HepG2 (cell line): ENCODE measurements at regions not wholly inside any gene's neighbourhood (a gene's known extent, or its start where the extent isn't known, plus 50 kb on each side); places are given as distances from the start of the nearest gene placed in this dataset.

Experiments used
- ATAC-seq: fragments of 200-7000 bp; cut with Tn5 transposase; 3 replicates; pipeline ENCODE4 v1.9.1; 2020; ENCODE audit warnings: mild to moderate bottlenecking, moderate library complexity
- BruUV-seq: library from RNA; stranded (reverse); fragments of 400-500 nt; replicated peaks from 2 replicates; lab custom pipeline; 2021; lab: Mats Ljungman, UMichigan
- CTCF ChIA-PET: fragments of 300-600 bp; formaldehyde crosslinking; extraction: SDS; loops from one replicate; lab custom pipeline; 2021; ENCODE audit warnings: low total read pairs, inconsistent platforms, low intra/inter-chr PET ratio; lab: Yijun Ruan, JAX
- POLR2A ChIA-PET: fragments of 350-600 bp; sonication (Branson Sonifier 250); formaldehyde crosslinking; loops from one replicate; lab custom pipeline; 2020; ENCODE audit warnings: antibody characterized with exemption, inconsistent platforms; lab: Yijun Ruan, JAX
- DNase-seq: peaks from one replicate; pipeline ENCODE4 v3.0.0-alpha.2; 2015; ENCODE audit warnings: low spot score
- FAIRE-seq: peaks from 3 replicates; lab custom pipeline; 2011; peaks lifted over from hg19 to GRCh38; lab: Jason Lieb, UNC
- H2AFZ ChIP-seq: one replicate; pipeline ENCODE4 v1.6.1; 2011; ENCODE audit warnings: low read length, inconsistent platforms
- H3K27ac ChIP-seq: fragments of 300-600 bp; 3 replicates; pipeline ENCODE4 v1.8.0; 2011; ENCODE audit warnings: mixed run types, mild to moderate bottlenecking, mixed read lengths, low read length, inconsistent platforms; ENCODE audit not compliant: insufficient read depth; ENCODE audit errors: extremely low read length
- H3K27me3 ChIP-seq, 2 experiments: fragments of 200-600 bp in 1 of 2; 2 replicates in 1 of 2; 3 replicates in 1 of 2; pipeline versions ENCODE4 v1.6.0 to v1.8.0; 2011; ENCODE audit warnings: low read length in 2 of 2, mild to moderate bottlenecking in 2 of 2, moderate library complexity in 2 of 2, inconsistent platforms in 1 of 2; ENCODE audit not compliant: insufficient read depth in 2 of 2, control insufficient read depth in 1 of 2
- H3K36me3 ChIP-seq, 2 experiments: fragments of 200-600 bp in 1 of 2; replicated peaks in 1 of 2; 2 replicates in 1 of 2; 3 replicates in 1 of 2; pipeline versions ENCODE4 v1.5.1 to v1.8.0; 2011; ENCODE audit warnings: low read length in 2 of 2, inconsistent platforms in 1 of 2; ENCODE audit not compliant: insufficient read depth in 2 of 2, control insufficient read depth in 1 of 2
- H3K4me1 ChIP-seq: 2 replicates; pipeline ENCODE4 v1.5.1; 2012; ENCODE audit warnings: low read length, inconsistent platforms; ENCODE audit not compliant: insufficient read depth
- H3K4me2 ChIP-seq: 2 replicates; pipeline ENCODE4 v1.6.0; 2011; ENCODE audit warnings: low read depth, low read length, inconsistent platforms
- H3K4me3 ChIP-seq, 3 experiments: fragments of 200-600 bp in 1 of 3; sonication (generic), shearing (Covaris generic) in 1 of 3; replicated peaks in 1 of 3; 2 replicates each; pipeline ENCODE4 v1.5.1; 2011 to 2016; ENCODE audit warnings: low read length in 3 of 3, inconsistent platforms in 2 of 3, low read depth in 2 of 3, mild to moderate bottlenecking in 2 of 3, control low read depth in 1 of 3, mixed read lengths in 1 of 3; ENCODE audit not compliant: insufficient read depth in 1 of 3
- H3K79me2 ChIP-seq: one replicate; pipeline ENCODE4 v1.6.1; 2011; ENCODE audit warnings: low read length, inconsistent platforms; ENCODE audit not compliant: insufficient read depth
- H3K9ac ChIP-seq: 2 replicates; pipeline ENCODE4 v1.6.0; 2011; ENCODE audit warnings: mild to moderate bottlenecking, low read depth, low read length, inconsistent platforms; ENCODE audit not compliant: insufficient read depth
- H3K9me3 ChIP-seq: 2 replicates; pipeline ENCODE4 v1.5.1; 2012; ENCODE audit warnings: mild to moderate bottlenecking, low read length
- H4K20me1 ChIP-seq: 2 replicates; pipeline ENCODE4 v1.6.0; 2011; ENCODE audit warnings: inconsistent platforms, mild to moderate bottlenecking, low read length, moderate library complexity; ENCODE audit not compliant: insufficient read depth
- KAT2B ChIP-seq: fragments of 150-350 bp; IDR thresholded peaks from 2 replicates; pipeline ENCODE4 v1.6.1; 2014; ENCODE audit warnings: low read depth, low read length, borderline replicate concordance
- MAF1 ChIP-seq: sonication (generic); formaldehyde crosslinking; IDR thresholded peaks from 2 replicates; pipeline ENCODE4 v1.5.0; 2020; ENCODE audit warnings: missing genetic modification reagents, borderline replicate concordance
- NCOA1 ChIP-seq: sonication (generic); formaldehyde crosslinking; IDR thresholded peaks from 2 replicates; pipeline ENCODE4 v1.9.0; 2021; ENCODE audit warnings: missing genetic modification reagents
- RBFOX2 ChIP-seq: fragments of 200-400 bp; formaldehyde crosslinking; IDR thresholded peaks from 2 replicates; pipeline ENCODE4 v1.6.1; 2017; ENCODE audit warnings: low read depth, mild to moderate bottlenecking, low read length
- SNAI1 ChIP-seq: sonication (generic); formaldehyde crosslinking; IDR thresholded peaks from 2 replicates; pipeline ENCODE4 v1.5.0; 2020; ENCODE audit warnings: mild to moderate bottlenecking, missing genetic modification reagents, borderline replicate concordance
- ZNF256 ChIP-seq: sonication (generic); formaldehyde crosslinking; conservative IDR thresholded peaks from 2 replicates; pipeline ENCODE4 v1.4.0; 2020; ENCODE audit warnings: missing genetic modification reagents
- ZNF263 ChIP-seq: sonication (generic); formaldehyde crosslinking; IDR thresholded peaks from 2 replicates; pipeline ENCODE4 v1.4.0; 2020; ENCODE audit warnings: missing genetic modification reagents
- ZNF724P ChIP-seq: sonication (generic); formaldehyde crosslinking; IDR thresholded peaks from 2 replicates; pipeline ENCODE4 v1.8.0; 2022; ENCODE audit warnings: missing genetic modification reagents, borderline replicate concordance
- ZNF768 ChIP-seq: sonication (generic); formaldehyde crosslinking; IDR thresholded peaks from 2 replicates; pipeline ENCODE4 v1.4.0; 2020; ENCODE audit warnings: missing genetic modification reagents
- WGBS: methylation state at CpG from one replicate; pipeline ENCODE4 v1.1.6; 2017; ENCODE audit warnings: low lambda C conversion rate; 5-methylcytosine and 5-hydroxymethylcytosine counted together
- in situ Hi-C: cut with HindIII; loops from 2 replicates; pipeline ENCODE4 v1.10.0; 2017; ENCODE audit warnings: low pct_unique_long_range_greater_than_20kb; ENCODE audit not compliant: extremely low pct_ligation_motif_present
- intact Hi-C: fragments of 100-400 bp; cut with micrococcal nuclease; formaldehyde crosslinking; loops from one replicate; pipeline ENCODE4 v1.10.0; 2022; ENCODE audit not compliant: unreplicated experiment
- TF ChIP-seq, protein P1 (sequence below): sonication (generic); formaldehyde crosslinking; IDR thresholded peaks from 2 replicates; pipeline ENCODE4 v1.9.0; 2022; ENCODE audit warnings: missing genetic modification reagents, mild to moderate bottlenecking, borderline replicate concordance
- TF ChIP-seq, protein P2 (sequence below): sonication (generic); formaldehyde crosslinking; conservative IDR thresholded peaks from 2 replicates; pipeline ENCODE4 v1.8.0; 2022; ENCODE audit warnings: low read depth, missing genetic modification reagents
- TF ChIP-seq, protein P3 (sequence below): sonication (generic); formaldehyde crosslinking; IDR thresholded peaks from 2 replicates; pipeline ENCODE4 v1.8.1; 2022; ENCODE audit warnings: mild to moderate bottlenecking, missing genetic modification reagents
- TF ChIP-seq, protein P4 (sequence below): IDR thresholded peaks from 2 replicates; pipeline ENCODE4 v1.6.1; 2016; ENCODE audit warnings: mild to moderate bottlenecking
- TF ChIP-seq, protein P5 (sequence below): fragments of 450-650 bp; IDR thresholded peaks from 2 replicates; pipeline ENCODE4 v1.6.1; 2017; ENCODE audit warnings: mild to moderate bottlenecking

DNA sequence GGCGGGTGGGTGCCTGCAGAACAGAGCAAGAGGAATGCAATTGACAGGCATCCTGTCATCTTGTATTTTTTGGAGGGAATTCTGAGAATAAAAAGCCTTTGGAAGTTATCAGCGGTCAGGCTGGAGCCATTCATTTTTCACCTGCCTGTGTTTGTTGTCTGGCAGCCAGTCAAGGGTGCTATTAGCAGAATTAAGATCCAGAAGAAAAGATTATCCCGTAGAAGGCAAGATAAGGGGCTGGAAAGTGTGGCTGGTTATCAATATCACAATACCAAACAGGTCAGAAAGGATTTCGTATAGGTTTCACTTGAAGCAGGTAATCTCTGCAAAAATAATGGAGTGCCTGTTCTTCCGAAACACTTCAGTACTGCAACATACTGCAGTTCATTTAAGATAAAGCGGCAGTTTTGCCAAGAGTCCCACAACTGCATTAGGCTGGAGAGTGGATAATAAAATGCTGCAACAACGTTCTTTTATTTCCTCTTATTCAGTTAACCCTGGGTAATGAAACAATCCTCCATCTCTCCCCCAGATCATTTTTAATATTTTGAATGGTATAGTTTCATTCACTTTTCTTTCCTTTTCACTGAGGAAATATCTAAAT is 171.2 kb upstream of the CDKN3 start (continued):
- TF ChIP-seq, protein P1, sequence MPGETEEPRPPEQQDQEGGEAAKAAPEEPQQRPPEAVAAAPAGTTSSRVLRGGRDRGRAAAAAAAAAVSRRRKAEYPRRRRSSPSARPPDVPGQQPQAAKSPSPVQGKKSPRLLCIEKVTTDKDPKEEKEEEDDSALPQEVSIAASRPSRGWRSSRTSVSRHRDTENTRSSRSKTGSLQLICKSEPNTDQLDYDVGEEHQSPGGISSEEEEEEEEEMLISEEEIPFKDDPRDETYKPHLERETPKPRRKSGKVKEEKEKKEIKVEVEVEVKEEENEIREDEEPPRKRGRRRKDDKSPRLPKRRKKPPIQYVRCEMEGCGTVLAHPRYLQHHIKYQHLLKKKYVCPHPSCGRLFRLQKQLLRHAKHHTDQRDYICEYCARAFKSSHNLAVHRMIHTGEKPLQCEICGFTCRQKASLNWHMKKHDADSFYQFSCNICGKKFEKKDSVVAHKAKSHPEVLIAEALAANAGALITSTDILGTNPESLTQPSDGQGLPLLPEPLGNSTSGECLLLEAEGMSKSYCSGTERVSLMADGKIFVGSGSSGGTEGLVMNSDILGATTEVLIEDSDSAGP (CRISPR knock-in tag): no peak
- TF ChIP-seq ZNF724P (CRISPR knock-in tag) (no peak), ZNF263 (no peak), RBFOX2 (no peak)

DNA sequence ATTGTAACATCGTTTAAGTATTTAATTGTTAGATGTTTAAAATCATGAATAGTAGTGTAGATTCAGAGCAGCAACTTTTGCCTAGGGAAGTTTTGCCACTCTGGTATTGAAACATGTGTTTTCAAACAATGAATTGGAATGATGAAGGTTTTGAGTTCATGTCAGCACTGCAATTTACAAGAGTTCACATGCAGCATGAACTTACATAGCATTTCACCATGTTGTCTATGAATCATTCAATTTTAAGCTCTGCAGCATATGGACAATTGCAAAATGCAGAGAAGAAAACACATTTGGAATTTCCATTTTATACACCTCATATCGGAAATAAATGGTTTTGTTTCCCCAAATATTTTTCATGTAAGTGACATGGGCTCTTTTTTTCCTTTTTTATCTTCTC is 170.7 kb upstream of the CDKN3 start:
- intact Hi-C loops (no loop called here), in situ Hi-C loops (no loop called here)
- Histone ChIP-seq H3K27ac (no peak overlapping the region), H3K36me3 (no peaks in the 10 kb centered on the region), H3K27me3 (no peaks in the 10 kb centered on the region), H3K4me1 (peaks cover 21% of the 10 kb centered on the region), H3K4me2 (no peak overlapping the region), H2AFZ (no peak overlapping the region), H3K9me3 (no peaks in the 10 kb centered on the region), H3K4me3 (no peak overlapping the region), H4K20me1 (no peaks in the 10 kb centered on the region), H3K79me2 (no peaks in the 10 kb centered on the region), H3K9ac (no peak overlapping the region)
- no TSS peak for BruUV-seq
- no peak for DNase-seq
- ChIA-PET CTCF (no interaction called here), POLR2A (no interaction called here)
- no peak for ATAC-seq
- WGBS: 39% methylated on average over 2 of the region's 2 CpGs
- no peak for FAIRE-seq
- TF ChIP-seq ZNF768 (CRISPR knock-in tag): no peak
- TF ChIP-seq, protein P2, sequence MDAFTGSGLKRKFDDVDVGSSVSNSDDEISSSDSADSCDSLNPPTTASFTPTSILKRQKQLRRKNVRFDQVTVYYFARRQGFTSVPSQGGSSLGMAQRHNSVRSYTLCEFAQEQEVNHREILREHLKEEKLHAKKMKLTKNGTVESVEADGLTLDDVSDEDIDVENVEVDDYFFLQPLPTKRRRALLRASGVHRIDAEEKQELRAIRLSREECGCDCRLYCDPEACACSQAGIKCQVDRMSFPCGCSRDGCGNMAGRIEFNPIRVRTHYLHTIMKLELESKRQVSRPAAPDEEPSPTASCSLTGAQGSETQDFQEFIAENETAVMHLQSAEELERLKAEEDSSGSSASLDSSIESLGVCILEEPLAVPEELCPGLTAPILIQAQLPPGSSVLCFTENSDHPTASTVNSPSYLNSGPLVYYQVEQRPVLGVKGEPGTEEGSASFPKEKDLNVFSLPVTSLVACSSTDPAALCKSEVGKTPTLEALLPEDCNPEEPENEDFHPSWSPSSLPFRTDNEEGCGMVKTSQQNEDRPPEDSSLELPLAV (CRISPR knock-in tag): no peak
- TF ChIP-seq, protein P3, sequence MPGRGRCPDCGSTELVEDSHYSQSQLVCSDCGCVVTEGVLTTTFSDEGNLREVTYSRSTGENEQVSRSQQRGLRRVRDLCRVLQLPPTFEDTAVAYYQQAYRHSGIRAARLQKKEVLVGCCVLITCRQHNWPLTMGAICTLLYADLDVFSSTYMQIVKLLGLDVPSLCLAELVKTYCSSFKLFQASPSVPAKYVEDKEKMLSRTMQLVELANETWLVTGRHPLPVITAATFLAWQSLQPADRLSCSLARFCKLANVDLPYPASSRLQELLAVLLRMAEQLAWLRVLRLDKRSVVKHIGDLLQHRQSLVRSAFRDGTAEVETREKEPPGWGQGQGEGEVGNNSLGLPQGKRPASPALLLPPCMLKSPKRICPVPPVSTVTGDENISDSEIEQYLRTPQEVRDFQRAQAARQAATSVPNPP (CRISPR knock-in tag): no peak
- TF ChIP-seq, protein P4, sequence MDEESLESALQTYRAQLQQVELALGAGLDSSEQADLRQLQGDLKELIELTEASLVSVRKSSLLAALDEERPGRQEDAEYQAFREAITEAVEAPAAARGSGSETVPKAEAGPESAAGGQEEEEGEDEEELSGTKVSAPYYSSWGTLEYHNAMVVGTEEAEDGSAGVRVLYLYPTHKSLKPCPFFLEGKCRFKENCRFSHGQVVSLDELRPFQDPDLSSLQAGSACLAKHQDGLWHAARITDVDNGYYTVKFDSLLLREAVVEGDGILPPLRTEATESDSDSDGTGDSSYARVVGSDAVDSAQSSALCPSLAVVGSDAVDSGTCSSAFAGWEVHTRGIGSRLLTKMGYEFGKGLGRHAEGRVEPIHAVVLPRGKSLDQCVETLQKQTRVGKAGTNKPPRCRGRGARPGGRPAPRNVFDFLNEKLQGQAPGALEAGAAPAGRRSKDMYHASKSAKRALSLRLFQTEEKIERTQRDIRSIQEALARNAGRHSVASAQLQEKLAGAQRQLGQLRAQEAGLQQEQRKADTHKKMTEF (CRISPR knock-in tag): no peak
- no peak for TF ChIP-seq NCOA1
- TF ChIP-seq, protein P5, sequence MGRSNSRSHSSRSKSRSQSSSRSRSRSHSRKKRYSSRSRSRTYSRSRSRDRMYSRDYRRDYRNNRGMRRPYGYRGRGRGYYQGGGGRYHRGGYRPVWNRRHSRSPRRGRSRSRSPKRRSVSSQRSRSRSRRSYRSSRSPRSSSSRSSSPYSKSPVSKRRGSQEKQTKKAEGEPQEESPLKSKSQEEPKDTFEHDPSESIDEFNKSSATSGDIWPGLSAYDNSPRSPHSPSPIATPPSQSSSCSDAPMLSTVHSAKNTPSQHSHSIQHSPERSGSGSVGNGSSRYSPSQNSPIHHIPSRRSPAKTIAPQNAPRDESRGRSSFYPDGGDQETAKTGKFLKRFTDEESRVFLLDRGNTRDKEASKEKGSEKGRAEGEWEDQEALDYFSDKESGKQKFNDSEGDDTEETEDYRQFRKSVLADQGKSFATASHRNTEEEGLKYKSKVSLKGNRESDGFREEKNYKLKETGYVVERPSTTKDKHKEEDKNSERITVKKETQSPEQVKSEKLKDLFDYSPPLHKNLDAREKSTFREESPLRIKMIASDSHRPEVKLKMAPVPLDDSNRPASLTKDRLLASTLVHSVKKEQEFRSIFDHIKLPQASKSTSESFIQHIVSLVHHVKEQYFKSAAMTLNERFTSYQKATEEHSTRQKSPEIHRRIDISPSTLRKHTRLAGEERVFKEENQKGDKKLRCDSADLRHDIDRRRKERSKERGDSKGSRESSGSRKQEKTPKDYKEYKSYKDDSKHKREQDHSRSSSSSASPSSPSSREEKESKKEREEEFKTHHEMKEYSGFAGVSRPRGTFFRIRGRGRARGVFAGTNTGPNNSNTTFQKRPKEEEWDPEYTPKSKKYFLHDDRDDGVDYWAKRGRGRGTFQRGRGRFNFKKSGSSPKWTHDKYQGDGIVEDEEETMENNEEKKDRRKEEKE: no peak
- TF ChIP-seq KAT2B: no peak
- TF ChIP-seq ZNF256 (CRISPR knock-in tag): no peak
- TF ChIP-seq SNAI1 (CRISPR knock-in tag): no peak
- TF ChIP-seq MAF1 (CRISPR knock-in tag): no peak
